Natural killer cell (primary cell): ENCODE measurements at regions not wholly inside any gene's neighbourhood (a gene's known extent, or its start where the extent isn't known, plus 50 kb on each side); places are given as distances from the start of the nearest gene placed in this dataset.
A peak's percentile ranks its signal among the peaks of the same experiment; 100 is the strongest.

Experiments
- ATAC-seq, 3 donors: fragments of 150-1000 bp in 2 of 3; fragments of 200-7000 bp in 1 of 3; cut with Tn5 transposase; 1 replicate in 1 of 3; 2 replicates in 2 of 3; pipeline ENCODE4 v1.10.0; 2021; ENCODE audit warnings: mild to moderate bottlenecking in 2 of 3, moderate library complexity in 2 of 3
- DNase-seq, 2 donors: peaks; one replicate each; pipeline versions ENCODE4 v3.0.0 to v3.0.0-alpha.2; 2013 to 2021; ENCODE audit warnings: mixed read lengths in 1 of 2
- H3K27ac ChIP-seq: one replicate; pipeline ENCODE4 v1.5.1; 2013; ENCODE audit warnings: mild to moderate bottlenecking, low read length
- H3K27me3 ChIP-seq: one replicate; pipeline ENCODE4 v1.6.1; 2013; ENCODE audit warnings: low read length; ENCODE audit not compliant: control insufficient read depth, insufficient read depth
- H3K36me3 ChIP-seq: one replicate; pipeline ENCODE4 v1.6.1; 2013; ENCODE audit warnings: low read length; ENCODE audit not compliant: control insufficient read depth, insufficient read depth
- H3K4me1 ChIP-seq: one replicate; pipeline ENCODE4 v1.6.1; 2013; ENCODE audit warnings: low read length; ENCODE audit not compliant: control insufficient read depth, insufficient read depth
- H3K4me3 ChIP-seq: one replicate; pipeline ENCODE4 v1.5.1; 2013; ENCODE audit warnings: low read length
- H3K9me3 ChIP-seq: one replicate; pipeline ENCODE4 v1.6.1; 2013; ENCODE audit warnings: low read length; ENCODE audit not compliant: control insufficient read depth, insufficient read depth
- H3K27ac Mint-ChIP-seq, 2 donors: one replicate each; pipeline ENCODE4 v1.8.0; 2022; ENCODE audit warnings: mild to moderate bottlenecking in 2 of 2, mixed read lengths in 2 of 2, moderate library complexity in 1 of 2
- H3K27me3 Mint-ChIP-seq, 2 donors: one replicate each; pipeline ENCODE4 v1.8.0; 2022; ENCODE audit warnings: low read depth in 2 of 2, mixed read lengths in 2 of 2
- H3K36me3 Mint-ChIP-seq: one replicate; pipeline ENCODE4 v1.8.0; 2022; ENCODE audit warnings: mixed read lengths
- H3K4me1 Mint-ChIP-seq, 2 donors: one replicate each; pipeline ENCODE4 v1.8.0; 2022; ENCODE audit warnings: mixed read lengths in 2 of 2
- H3K4me3 Mint-ChIP-seq: one replicate; pipeline ENCODE4 v1.8.0; 2022; ENCODE audit warnings: mild to moderate bottlenecking, moderate library complexity, mixed read lengths
- H3K9me3 Mint-ChIP-seq, 2 donors: one replicate each; pipeline ENCODE4 v1.8.0; 2022; ENCODE audit warnings: mixed read lengths in 2 of 2
- WGBS: methylation state at CpG from one replicate; pipeline ENCODE4 v1.1.7; 2013; ENCODE audit warnings: missing lambda C conversion rate; ENCODE audit not compliant: insufficient coverage; 5-methylcytosine and 5-hydroxymethylcytosine counted together
- intact Hi-C: fragments of 100-400 bp; cut with micrococcal nuclease; formaldehyde crosslinking; loops from one replicate; pipeline ENCODE4 v1.14.2; 2022
- TF ChIP-seq, protein P1 (sequence below): fragments of 200-600 bp; IDR thresholded peaks from one replicate; pipeline ENCODE4 v1.8.0; 2022; ENCODE audit warnings: antibody characterized with exemption

DNA sequence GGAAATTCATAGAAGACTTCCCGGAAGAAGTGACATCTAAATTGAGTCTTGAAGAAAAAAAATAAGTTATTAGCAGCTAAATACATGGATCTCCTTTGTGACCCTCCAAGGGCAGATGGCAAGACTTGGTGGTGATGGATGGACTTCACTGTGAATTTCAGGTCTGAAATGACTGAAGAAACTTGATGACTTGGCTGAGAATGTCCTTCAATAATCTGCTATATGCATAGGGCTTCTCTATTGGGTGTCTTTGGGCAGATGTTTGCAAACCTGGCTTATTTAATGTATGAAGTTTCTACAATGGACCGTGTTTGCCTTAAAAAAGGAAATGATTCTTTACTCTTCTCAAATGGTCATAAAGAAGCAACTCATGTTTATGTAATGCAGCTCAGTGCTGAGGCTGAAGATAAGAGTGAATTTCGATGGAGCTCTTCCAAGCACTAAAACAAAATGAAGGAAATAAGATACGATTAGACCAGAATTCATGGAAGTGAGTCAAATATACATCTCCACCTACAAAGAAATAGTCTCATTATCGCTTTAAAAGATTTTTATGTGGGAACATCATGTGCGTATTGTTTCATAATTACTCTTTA, 116.6 kb upstream of the WDR11 start:
- no peak for DNase-seq
- TF ChIP-seq, protein P1, sequence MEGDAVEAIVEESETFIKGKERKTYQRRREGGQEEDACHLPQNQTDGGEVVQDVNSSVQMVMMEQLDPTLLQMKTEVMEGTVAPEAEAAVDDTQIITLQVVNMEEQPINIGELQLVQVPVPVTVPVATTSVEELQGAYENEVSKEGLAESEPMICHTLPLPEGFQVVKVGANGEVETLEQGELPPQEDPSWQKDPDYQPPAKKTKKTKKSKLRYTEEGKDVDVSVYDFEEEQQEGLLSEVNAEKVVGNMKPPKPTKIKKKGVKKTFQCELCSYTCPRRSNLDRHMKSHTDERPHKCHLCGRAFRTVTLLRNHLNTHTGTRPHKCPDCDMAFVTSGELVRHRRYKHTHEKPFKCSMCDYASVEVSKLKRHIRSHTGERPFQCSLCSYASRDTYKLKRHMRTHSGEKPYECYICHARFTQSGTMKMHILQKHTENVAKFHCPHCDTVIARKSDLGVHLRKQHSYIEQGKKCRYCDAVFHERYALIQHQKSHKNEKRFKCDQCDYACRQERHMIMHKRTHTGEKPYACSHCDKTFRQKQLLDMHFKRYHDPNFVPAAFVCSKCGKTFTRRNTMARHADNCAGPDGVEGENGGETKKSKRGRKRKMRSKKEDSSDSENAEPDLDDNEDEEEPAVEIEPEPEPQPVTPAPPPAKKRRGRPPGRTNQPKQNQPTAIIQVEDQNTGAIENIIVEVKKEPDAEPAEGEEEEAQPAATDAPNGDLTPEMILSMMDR, result no peak
- H3K9me3 Mint-ChIP-seq, result no peaks in the 10 kb centered on the region
- WGBS, result 67% methylated on average over 5 of the region's 6 CpGs
- no peaks in the 10 kb centered on the region for H3K9me3 ChIP-seq
- peaks cover 4 to 7% of the 10 kb centered on the region in 2 donors for H3K4me1 Mint-ChIP-seq
- H3K27ac ChIP-seq, result no peak overlapping the region
- H3K4me1 ChIP-seq, result no peaks in the 10 kb centered on the region
- H3K4me3 ChIP-seq, result no peak overlapping the region
- ATAC-seq, result no peak
- no peaks in the 10 kb centered on the region for H3K27me3 ChIP-seq
- H3K4me3 Mint-ChIP-seq, result no peak overlapping the region
- intact Hi-C loops, result loop anchor here (1.0 kb wide), 1 partner anchor 311 kb away; no protein-coding TSS in a partner anchor
- H3K27me3 Mint-ChIP-seq, result peaks cover 8 to 19% of the 10 kb centered on the region in 2 donors
- H3K27ac Mint-ChIP-seq, result no peak overlapping the region
- no peaks in the 10 kb centered on the region for H3K36me3 ChIP-seq
- H3K36me3 Mint-ChIP-seq, result no peaks in the 10 kb centered on the region

DNA sequence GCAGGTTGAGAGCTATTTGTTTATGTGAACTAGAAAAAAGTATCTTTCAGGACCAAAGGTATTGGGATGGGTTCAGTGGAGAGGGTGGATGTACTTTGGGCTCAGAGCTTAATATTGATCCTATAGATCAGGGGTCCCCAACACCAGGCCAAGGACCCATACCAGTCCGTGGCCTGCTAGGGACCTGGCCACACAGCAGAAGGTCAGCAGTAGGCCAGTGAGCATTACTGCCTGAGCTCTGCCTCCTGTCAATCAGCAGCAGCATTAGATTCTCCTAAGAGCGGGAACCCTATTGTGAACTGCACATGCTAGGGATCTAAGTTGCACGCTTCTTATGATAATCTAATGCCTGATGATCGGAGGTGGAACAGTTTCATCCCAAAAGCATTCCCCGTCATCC, 115.8 kb upstream of the WDR11 start:
- H3K27me3 ChIP-seq, result no peaks in the 10 kb centered on the region
- no peak for DNase-seq
- 83% methylated on average over 5 of the region's 5 CpGs for WGBS
- Mint-ChIP-seq H3K4me1 (peaks cover 4 to 7% of the 10 kb centered on the region in 2 donors), H3K27ac (no peak overlapping the region), H3K36me3 (no peaks in the 10 kb centered on the region), H3K27me3 (peaks cover 8 to 19% of the 10 kb centered on the region in 2 donors), H3K4me3 (no peak overlapping the region), H3K9me3 (no peaks in the 10 kb centered on the region)
- no peak for ATAC-seq
- H3K9me3 ChIP-seq, result no peaks in the 10 kb centered on the region
- no peak overlapping the region for H3K4me3 ChIP-seq
- H3K4me1 ChIP-seq, result no peaks in the 10 kb centered on the region
- no peak overlapping the region for H3K27ac ChIP-seq
- H3K36me3 ChIP-seq, result no peaks in the 10 kb centered on the region
- intact Hi-C loops, result loop anchor here (1.0 kb wide), 1 partner anchor 312 kb away; no protein-coding TSS in a partner anchor
- TF ChIP-seq, protein P1, result no peak

DNA sequence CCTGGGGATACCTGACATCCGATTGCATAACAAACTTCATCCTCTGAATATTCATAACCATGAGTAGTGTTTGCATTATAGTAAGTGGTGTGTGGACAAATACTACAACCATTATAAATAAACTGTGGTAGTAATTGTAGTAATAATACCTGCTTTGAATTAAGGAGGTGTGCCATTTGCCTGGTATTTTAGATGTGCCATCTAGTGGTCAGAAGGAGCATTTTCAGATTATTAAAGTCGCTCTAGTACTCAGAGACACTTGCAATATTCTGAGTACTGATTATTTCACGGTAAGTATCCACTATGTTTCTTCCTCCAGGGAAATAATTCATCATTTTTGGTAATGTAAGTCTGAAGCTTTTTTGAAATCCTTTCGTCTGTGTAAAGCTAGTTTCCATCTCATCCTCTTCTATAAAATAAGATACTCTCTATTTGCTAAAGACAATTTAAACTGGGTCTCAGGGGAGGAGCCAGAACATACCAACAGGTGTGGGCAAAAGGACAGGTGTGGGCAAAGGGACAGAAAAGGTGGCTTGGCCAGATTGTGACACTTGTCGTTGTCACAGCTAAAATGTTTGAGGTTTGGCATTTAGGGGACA, 115.3 kb upstream of the WDR11 start:
- Histone ChIP-seq H3K27me3 (no peaks in the 10 kb centered on the region), H3K4me1 (no peaks in the 10 kb centered on the region), H3K27ac (no peak overlapping the region), H3K36me3 (no peaks in the 10 kb centered on the region), H3K4me3 (no peak overlapping the region), H3K9me3 (no peaks in the 10 kb centered on the region)
- TF ChIP-seq, protein P1, result peak; percentile 90
- Mint-ChIP-seq H3K9me3 (no peaks in the 10 kb centered on the region), H3K27ac (no peak overlapping the region), H3K4me1 (peaks cover 4 to 7% of the 10 kb centered on the region in 2 donors), H3K27me3 (peaks cover 8 to 19% of the 10 kb centered on the region in 2 donors), H3K36me3 (no peaks in the 10 kb centered on the region), H3K4me3 (no peak overlapping the region)
- DNase-seq (peak in 1 of 2 donors; percentile 27), ATAC-seq (peak in 2 of 3 donors; percentile 51 to 69)
- WGBS, result 34% methylated on average over 3 of the region's 5 CpGs
- intact Hi-C loops, result loop anchor here (1.0 kb wide), 1 partner anchor 313 kb away; no protein-coding TSS in a partner anchor
